BJ (cell line): ENCODE measurements at regions not wholly inside any gene's neighbourhood (a gene's known extent, or its start where the extent isn't known, plus 50 kb on each side); places are given as distances from the start of the nearest gene placed in this dataset.

ENCODE experiments used
- CTCF ChIA-PET: fragments of 350-600 bp; formaldehyde crosslinking; extraction: SDS; loops from one replicate; lab custom pipeline; 2021; ENCODE audit warnings: antibody characterized with exemption, inconsistent platforms; lab: Yijun Ruan, JAX
- POLR2A ChIA-PET: fragments of 300-600 bp; sonication (Branson Sonifier 250); formaldehyde crosslinking; extraction: SDS; loops from one replicate; lab custom pipeline; 2021; ENCODE audit warnings: antibody characterized with exemption; lab: Charles Lee
- DNase-seq: peaks from one replicate; pipeline ENCODE4 v3.0.0-alpha.2; 2011; ENCODE audit warnings: low read depth
- H3K27me3 ChIP-seq: 2 replicates; pipeline ENCODE4 v1.6.0; 2011; ENCODE audit warnings: low read length; ENCODE audit not compliant: control insufficient read depth, insufficient read depth
- H3K36me3 ChIP-seq: 2 replicates; pipeline ENCODE4 v1.5.1; 2011; ENCODE audit warnings: low read length; ENCODE audit not compliant: control insufficient read depth, insufficient read depth
- H3K4me3 ChIP-seq: 2 replicates; pipeline ENCODE4 v1.5.1; 2011; ENCODE audit warnings: low read depth, mild to moderate bottlenecking, control low read depth, low read length
- CTCF ChIP-seq: IDR thresholded peaks from 2 replicates; pipeline ENCODE4 v1.5.1; 2011; ENCODE audit warnings: low read depth, mild to moderate bottlenecking, control low read depth, inconsistent platforms, low read length, moderate library complexity; ENCODE audit not compliant: insufficient read depth

GRCh38 chr3:124439603-124440002 is 290.6 kb upstream of the UMPS start:
- CTCF ChIA-PET = interaction anchor here (0.7 to 1.8 kb wide), 5 partner anchors 11 to 29 kb away, joined by 3 to 5 read pairs (median 3); no protein-coding TSS in a partner anchor
- H3K36me3 ChIP-seq = peaks cover 2% of the 10 kb centered on the region; the same call in 1 of the 2 replicates
- POLR2A ChIA-PET = no interaction called here
- no peaks in the 10 kb centered on the region for H3K27me3 ChIP-seq
- no peak overlapping the region for H3K4me3 ChIP-seq
- no peak for DNase-seq
- TF ChIP-seq CTCF = no peak

GRCh38 chr3:124441766-124442165 is 288.5 kb upstream of the UMPS start:
- H3K4me3 ChIP-seq = no peak overlapping the region
- ChIA-PET CTCF (interaction anchor here (0.9 to 1.3 kb wide), 2 partner anchors 13 kb away, joined by 3 to 5 read pairs; no protein-coding TSS in a partner anchor), POLR2A (no interaction called here)
- H3K27me3 ChIP-seq = no peaks in the 10 kb centered on the region
- TF ChIP-seq CTCF = no peak
- peaks cover 2% of the 10 kb centered on the region; the same call in 1 of the 2 replicates for H3K36me3 ChIP-seq
- no peak for DNase-seq

- CTCF ChIA-PET = interaction anchor here (1.3 kb wide), 1 partner anchor 14 kb away, joined by 3 read pairs; no protein-coding TSS in a partner anchor
- DNase-seq = no peak
- H3K4me3 ChIP-seq = no peak overlapping the region
- H3K27me3 ChIP-seq = no peaks in the 10 kb centered on the region
- peaks cover 2% of the 10 kb centered on the region; the same call in 1 of the 2 replicates for H3K36me3 ChIP-seq
- POLR2A ChIA-PET = no interaction called here
- TF ChIP-seq CTCF = no peak
These were observed 287.8 kb upstream of the UMPS start for GRCh38 chr3:124442463-124442862.

GRCh38 chr3:124443446-124443845 is 286.8 kb upstream of the UMPS start:
- CTCF ChIA-PET = interaction anchor here (1.1 to 1.3 kb wide), 2 partner anchors 16 to 25 kb away, joined by 4 to 5 read pairs; no protein-coding TSS in a partner anchor
- no peak for TF ChIP-seq CTCF
- no peaks in the 10 kb centered on the region for H3K27me3 ChIP-seq
- POLR2A ChIA-PET = no interaction called here
- H3K36me3 ChIP-seq = peaks cover 2% of the 10 kb centered on the region; the same call in 1 of the 2 replicates
- no peak overlapping the region for H3K4me3 ChIP-seq
- no peak for DNase-seq

GRCh38 chr3:124444075-124444474 is 286.2 kb upstream of the UMPS start:
- POLR2A ChIA-PET = no interaction called here

More at GRCh38 chr3:124444075-124444474, 286.2 kb upstream of the UMPS start:
- CTCF ChIA-PET = interaction anchor here (1.1 to 1.3 kb wide), 2 partner anchors 15 to 24 kb away, joined by 4 to 5 read pairs; no protein-coding TSS in a partner anchor
- Histone ChIP-seq H3K27me3 (no peaks in the 10 kb centered on the region), H3K4me3 (no peak overlapping the region), H3K36me3 (no peaks in the 10 kb centered on the region)
- no peak for DNase-seq
- no peak for TF ChIP-seq CTCF
